Thyroid gland (tissue), 4 donors: ENCODE measurements at regions not wholly inside any gene's neighbourhood (a gene's known extent, or its start where the extent isn't known, plus 50 kb on each side); places are given as distances from the start of the nearest gene placed in this dataset.
"Not testable (repeated sequence)": the region's sequence is repeated elsewhere in the genome, so short reads cannot be mapped to it uniquely, and the experiment has no call there.

ENCODE experiments used
- POLR2A ChIP-seq, 2 donors: fragments of 450-650 bp; IDR thresholded peaks; one replicate each; pipeline ENCODE4 v1.6.1; 2017; ENCODE audit warnings: antibody characterized with exemption in 2 of 2, mild to moderate bottlenecking in 2 of 2, moderate library complexity in 1 of 2
- TF ChIP-seq, protein P1 (sequence below), 6 experiments: fragments of 200-600 bp in 3 of 6; fragments of 450-650 bp in 3 of 6; sonication (generic) in 3 of 6; IDR thresholded peaks; one replicate each; pipeline ENCODE4 v1.5.1; 2016 to 2019; ENCODE audit warnings: antibody characterized with exemption in 6 of 6, mild to moderate bottlenecking in 2 of 6, inconsistent platforms in 1 of 6, moderate library complexity in 1 of 6

DNA sequence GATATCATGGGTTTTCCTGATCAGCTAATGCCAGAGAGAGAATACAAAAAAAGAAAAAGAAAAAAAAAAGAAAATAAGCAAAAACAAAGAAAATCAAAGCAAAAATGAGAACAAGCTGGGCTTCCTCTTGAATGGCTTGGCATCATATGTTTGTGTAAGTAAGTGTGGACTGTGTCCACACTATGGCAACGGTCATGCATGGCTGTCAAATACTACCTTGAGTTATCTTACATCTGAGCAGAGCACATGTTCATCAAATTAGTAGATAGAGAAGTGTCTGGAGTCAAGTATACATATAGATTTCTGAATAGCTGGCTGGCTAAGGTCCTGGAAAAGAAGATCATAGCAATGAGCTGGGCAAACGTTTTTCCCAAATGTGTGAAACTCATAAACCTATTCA lies 470.2 kb downstream of the RPIA start:
- TF ChIP-seq, protein P1, sequence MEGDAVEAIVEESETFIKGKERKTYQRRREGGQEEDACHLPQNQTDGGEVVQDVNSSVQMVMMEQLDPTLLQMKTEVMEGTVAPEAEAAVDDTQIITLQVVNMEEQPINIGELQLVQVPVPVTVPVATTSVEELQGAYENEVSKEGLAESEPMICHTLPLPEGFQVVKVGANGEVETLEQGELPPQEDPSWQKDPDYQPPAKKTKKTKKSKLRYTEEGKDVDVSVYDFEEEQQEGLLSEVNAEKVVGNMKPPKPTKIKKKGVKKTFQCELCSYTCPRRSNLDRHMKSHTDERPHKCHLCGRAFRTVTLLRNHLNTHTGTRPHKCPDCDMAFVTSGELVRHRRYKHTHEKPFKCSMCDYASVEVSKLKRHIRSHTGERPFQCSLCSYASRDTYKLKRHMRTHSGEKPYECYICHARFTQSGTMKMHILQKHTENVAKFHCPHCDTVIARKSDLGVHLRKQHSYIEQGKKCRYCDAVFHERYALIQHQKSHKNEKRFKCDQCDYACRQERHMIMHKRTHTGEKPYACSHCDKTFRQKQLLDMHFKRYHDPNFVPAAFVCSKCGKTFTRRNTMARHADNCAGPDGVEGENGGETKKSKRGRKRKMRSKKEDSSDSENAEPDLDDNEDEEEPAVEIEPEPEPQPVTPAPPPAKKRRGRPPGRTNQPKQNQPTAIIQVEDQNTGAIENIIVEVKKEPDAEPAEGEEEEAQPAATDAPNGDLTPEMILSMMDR (IDR thresholded peaks at IDR 0.05), result not testable (repeated sequence)
- TF ChIP-seq POLR2A (IDR thresholded peaks at IDR 0.05), result not testable (repeated sequence)
